ENCODE measurements at regions not wholly inside any gene's neighbourhood (a gene's known extent, or its start where the extent isn't known, plus 50 kb on each side); places are given as distances from the start of the nearest gene placed in this dataset.

GRCh38 chr2:107475859-107476258 is 350.8 kb upstream of the RGPD4 start (continued):
- no peak for TF ChIP-seq MAZ (CRISPR knock-in tag; conservative IDR thresholded peaks at IDR 0.05 in 1 of 2, IDR thresholded peaks at IDR 0.05 in 1 of 2)
- TF ChIP-seq C11orf30 (IDR thresholded peaks at IDR 0.05; ENCODE audit: low read depth), result no peak
- no peak for TF ChIP-seq ZNF583 (CRISPR knock-in tag; IDR thresholded peaks at IDR 0.05)
- no peak for TF ChIP-seq ARID1B (IDR thresholded peaks at IDR 0.05)
- TF ChIP-seq DNMT1 (IDR thresholded peaks at IDR 0.05), result no peak
- TF ChIP-seq HMBOX1 (IDR thresholded peaks at IDR 0.05), result no peak
- no peak for TF ChIP-seq NR4A1 (CRISPR knock-in tag; IDR thresholded peaks at IDR 0.05)
- no peak for TF ChIP-seq NR4A1 (tag; IDR thresholded peaks at IDR 0.05)
- no peak for TF ChIP-seq ZNF431 (CRISPR knock-in tag; IDR thresholded peaks at IDR 0.05)
- no peak for TF ChIP-seq KDM4B (IDR thresholded peaks at IDR 0.05; ENCODE audit: borderline replicate concordance in 2 of 2, low read depth in 1 of 2)

- BruUV-seq (replicated peaks), result no TSS peak
- Histone ChIP-seq H3K27me3 (ENCODE audit: control insufficient read depth in 2 of 2, insufficient read depth in 2 of 2, low read length in 2 of 2) (no peaks in the 10 kb centered on the region), H3K4me3 (no peak overlapping the region), H3K9me3 (replicated peaks; ENCODE audit: control insufficient read depth, insufficient read depth, low read depth, low read length) (no peaks in the 10 kb centered on the region), H3K4me1 (replicated peaks in 1 of 2; ENCODE audit: control insufficient read depth in 2 of 2, insufficient read depth in 2 of 2, low read length in 2 of 2) (no peaks in the 10 kb centered on the region), H2AFZ (ENCODE audit: low read depth, low read length) (no peak overlapping the region), H4K20me1 (replicated peaks; ENCODE audit: control insufficient read depth, insufficient read depth, low read length) (no peaks in the 10 kb centered on the region), H3K4me2 (ENCODE audit: insufficient read depth, low read length) (no peak overlapping the region), H3K9ac (ENCODE audit: insufficient read depth in 1 of 2, low read depth in 2 of 2, low read length in 2 of 2) (no peak overlapping the region), H3K36me3 (ENCODE audit: control insufficient read depth, insufficient read depth, low read length) (no peaks in the 10 kb centered on the region), H3K79me2 (ENCODE audit: control insufficient read depth, insufficient read depth, low read length) (no peaks in the 10 kb centered on the region), H3K9me1 (ENCODE audit: control insufficient read depth, insufficient read depth, low read length) (no peaks in the 10 kb centered on the region), H3K27ac (ENCODE audit: extremely low read depth, low read depth, low read length) (no peak overlapping the region)
- CTCF ChIA-PET (ENCODE audit: low intra/inter-chr PET ratio), result no interaction called here
- POLR2A ChIA-PET, result no interaction called here
- ATAC-seq (no peak), DNase-seq (ENCODE audit: extremely low read depth in 1 of 4, low spot score in 3 of 4) (no peak), FAIRE-seq (no peak)
- intact Hi-C loops (cut with micrococcal nuclease) (no loop called here), in situ Hi-C loops (cut with MboI) (no loop called here)
- TF ChIP-seq BRF2 (IDR thresholded peaks at IDR 0.05; ENCODE audit: borderline replicate concordance, insufficient read depth, insufficient read length), result no peak
- TF ChIP-seq PYGO2 (tag; IDR thresholded peaks at IDR 0.05), result no peak
- no peak for TF ChIP-seq ZKSCAN3 (CRISPR knock-in tag; IDR thresholded peaks at IDR 0.05)
- no peak for TF ChIP-seq ZNF780A (CRISPR knock-in tag; IDR thresholded peaks at IDR 0.05)
- TF ChIP-seq ZNF133 (CRISPR knock-in tag; IDR thresholded peaks at IDR 0.05), result no peak
- TF ChIP-seq KLF10 (CRISPR knock-in tag; IDR thresholded peaks at IDR 0.05), result no peak
- TF ChIP-seq STAT5A (IDR thresholded peaks at IDR 0.05; ENCODE audit: borderline replicate concordance, low read length), result no peak
- no peak for TF ChIP-seq NELFE (IDR thresholded peaks at IDR 0.05; ENCODE audit: insufficient read depth, insufficient read length)
- no peak for TF ChIP-seq ZNF583 (CRISPR knock-in tag; IDR thresholded peaks at IDR 0.05)
- TF ChIP-seq GTF3C2 (IDR thresholded peaks at IDR 0.05; ENCODE audit: borderline replicate concordance, extremely low read depth, insufficient read length), result no peak
- TF ChIP-seq NRF1 (conservative IDR thresholded peaks at IDR 0.05 in 1 of 2, IDR thresholded peaks at IDR 0.05 in 1 of 2), result no peak
- TF ChIP-seq MCM2 (IDR thresholded peaks at IDR 0.05; ENCODE audit: low read depth), result no peak
These were observed 324.2 kb upstream of the RGPD4 start for GRCh38 chr2:107502539-107502938.

Data from K562 (cell line).